ENCODE measurements at regions not wholly inside any gene's neighbourhood (a gene's known extent, or its start where the extent isn't known, plus 50 kb on each side); places are given as distances from the start of the nearest gene placed in this dataset.

DNA sequence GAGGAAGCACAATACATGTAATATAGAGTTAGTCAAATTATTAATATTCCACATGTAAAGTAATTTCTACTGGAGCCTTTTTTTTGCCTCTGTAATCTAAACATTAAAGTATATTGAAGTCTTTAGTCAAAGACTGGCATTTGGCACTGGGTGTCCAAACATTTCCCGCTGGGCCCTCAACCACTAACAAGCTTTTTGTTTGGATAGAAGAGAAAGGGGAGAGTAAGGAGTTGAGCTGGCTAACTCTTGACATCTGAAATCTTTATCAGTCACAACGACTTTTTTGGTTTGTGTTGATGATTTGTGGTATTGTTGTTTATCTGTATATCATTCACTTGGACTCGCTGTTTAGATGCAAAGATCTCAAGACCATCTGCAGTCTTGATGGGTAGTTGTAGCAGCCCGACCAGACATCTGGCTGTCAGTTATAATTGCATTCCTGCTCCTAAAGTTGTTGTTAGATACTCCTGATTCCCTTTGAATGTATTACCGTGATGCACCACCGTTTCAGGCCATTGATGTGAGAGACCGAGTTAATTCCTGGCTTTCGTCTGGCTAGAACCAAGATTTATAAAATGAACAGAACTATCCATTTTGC lies 379.6 kb downstream of the MTX2 start:
- H3K27me3 ChIP-seq (ENCODE audit: control insufficient read depth in 1 of 2, insufficient read depth in 2 of 2, low read length in 2 of 2), result peaks cover 0 to 45% of the 10 kb centered on the region in 2 experiments; a peak in 4 of 5 replicates
- no peaks in the 10 kb centered on the region for H3K36me3 ChIP-seq (replicated peaks in 1 of 2; ENCODE audit: control insufficient read depth in 1 of 2, insufficient read depth in 2 of 2, low read length in 2 of 2)
- no peaks in the 10 kb centered on the region for H3K9me3 ChIP-seq (ENCODE audit: low read length)
- in situ Hi-C loops (cut with HindIII; ENCODE audit: extremely low pct_ligation_motif_present, low pct_unique_long_range_greater_than_20kb) (no loop called here), intact Hi-C loops (cut with micrococcal nuclease; ENCODE audit: unreplicated experiment) (no loop called here)
- no peaks in the 10 kb centered on the region for H4K20me1 ChIP-seq (ENCODE audit: insufficient read depth, low read length)
- ChIA-PET POLR2A (no interaction called here), CTCF (ENCODE audit: low intra/inter-chr PET ratio, low total read pairs) (no interaction called here)
- no peak overlapping the region for H3K4me2 ChIP-seq (ENCODE audit: low read depth, low read length)
- no peak overlapping the region for H3K4me3 ChIP-seq (replicated peaks in 1 of 3; ENCODE audit: insufficient read depth in 1 of 3, low read depth in 2 of 3, low read length in 3 of 3)
- FAIRE-seq (no peak), ATAC-seq (no peak), DNase-seq (ENCODE audit: low spot score) (no peak)
- no peak overlapping the region for H3K9ac ChIP-seq (ENCODE audit: insufficient read depth, low read depth, low read length)
- H3K27ac ChIP-seq (ENCODE audit: extremely low read length, insufficient read depth, low read length), result no peak overlapping the region
- H3K4me1 ChIP-seq (ENCODE audit: insufficient read depth, low read length), result no peaks in the 10 kb centered on the region
- no TSS peak for BruUV-seq (replicated peaks)
- TF ChIP-seq ZNF292 (CRISPR knock-in tag; IDR thresholded peaks at IDR 0.05; ENCODE audit: borderline replicate concordance, low read depth), result no peak
- no peak for TF ChIP-seq ZNF841 (CRISPR knock-in tag; IDR thresholded peaks at IDR 0.05; ENCODE audit: borderline replicate concordance)
- TF ChIP-seq CBFB (CRISPR knock-in tag; IDR thresholded peaks at IDR 0.05), result no peak
- TF ChIP-seq PLRG1 (conservative IDR thresholded peaks at IDR 0.05), result no peak
- TF ChIP-seq SIN3B (IDR thresholded peaks at IDR 0.05; ENCODE audit: low read length), result no peak
- TF ChIP-seq, protein P1, sequence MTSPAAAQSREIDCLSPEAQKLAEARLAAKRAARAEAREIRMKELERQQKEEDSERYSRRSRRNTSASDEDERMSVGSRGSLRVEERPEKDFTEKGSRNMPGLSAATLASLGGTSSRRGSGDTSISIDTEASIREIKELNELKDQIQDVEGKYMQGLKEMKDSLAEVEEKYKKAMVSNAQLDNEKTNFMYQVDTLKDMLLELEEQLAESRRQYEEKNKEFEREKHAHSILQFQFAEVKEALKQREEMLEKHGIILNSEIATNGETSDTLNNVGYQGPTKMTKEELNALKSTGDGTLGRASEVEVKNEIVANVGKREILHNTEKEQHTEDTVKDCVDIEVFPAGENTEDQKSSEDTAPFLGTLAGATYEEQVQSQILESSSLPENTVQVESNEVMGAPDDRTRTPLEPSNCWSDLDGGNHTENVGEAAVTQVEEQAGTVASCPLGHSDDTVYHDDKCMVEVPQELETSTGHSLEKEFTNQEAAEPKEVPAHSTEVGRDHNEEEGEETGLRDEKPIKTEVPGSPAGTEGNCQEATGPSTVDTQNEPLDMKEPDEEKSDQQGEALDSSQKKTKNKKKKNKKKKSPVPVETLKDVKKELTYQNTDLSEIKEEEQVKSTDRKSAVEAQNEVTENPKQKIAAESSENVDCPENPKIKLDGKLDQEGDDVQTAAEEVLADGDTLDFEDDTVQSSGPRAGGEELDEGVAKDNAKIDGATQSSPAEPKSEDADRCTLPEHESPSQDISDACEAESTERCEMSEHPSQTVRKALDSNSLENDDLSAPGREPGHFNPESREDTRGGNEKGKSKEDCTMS (CRISPR knock-in tag; conservative IDR thresholded peaks at IDR 0.05), result no peak
- no peak for TF ChIP-seq STAT5B (CRISPR knock-in tag; IDR thresholded peaks at IDR 0.05)
- no peak for TF ChIP-seq FUBP1 (CRISPR knock-in tag; IDR thresholded peaks at IDR 0.05; ENCODE audit: borderline replicate concordance)
- TF ChIP-seq RFXANK (CRISPR knock-in tag; IDR thresholded peaks at IDR 0.05), result no peak
- no peak overlapping the region for H2AFZ ChIP-seq (ENCODE audit: low read length)
- WGBS (ENCODE audit: low lambda C conversion rate), result 12% methylated on average over 8 of the region's 8 CpGs
- H3K79me2 ChIP-seq (ENCODE audit: insufficient read depth, low read length), result no peaks in the 10 kb centered on the region

Measured in HepG2 (cell line).